HG03571 (cell line): ENCODE measurements at regions not wholly inside any gene's neighbourhood (a gene's known extent, or its start where the extent isn't known, plus 50 kb on each side); places are given as distances from the start of the nearest gene placed in this dataset.
"Not testable (repeated sequence)": the region's sequence is repeated elsewhere in the genome, so short reads cannot be mapped to it uniquely, and the experiment has no call there.

ENCODE experiments used
- ATAC-seq: cut with Tn5 transposase; IDR thresholded peaks from one replicate; pipeline ENCODE4 v1.9.1; 2021; ENCODE audit not compliant: unreplicated experiment

GRCh38 chr6:105677671-105678475, 275.0 kb upstream of the PREP start:
- ATAC-seq = no peak

DNA sequence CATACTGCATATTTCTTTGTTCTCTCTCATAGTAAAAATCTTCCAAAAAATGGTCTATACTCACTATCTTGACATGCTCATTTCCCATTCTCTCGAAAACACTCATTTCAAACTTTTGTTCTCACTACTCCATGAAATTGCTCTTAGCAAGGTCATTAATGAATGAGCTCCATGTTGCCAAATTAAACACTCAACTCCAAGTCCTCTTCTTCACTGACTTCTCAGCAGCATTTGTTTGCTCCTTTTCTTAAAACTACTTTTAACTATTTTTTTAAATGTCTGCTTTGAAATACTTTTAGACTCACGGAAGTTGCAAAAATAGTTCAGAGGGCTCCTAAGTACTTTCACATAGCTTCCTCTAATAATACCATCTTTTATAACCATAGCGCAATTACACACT, 274.0 kb upstream of the PREP start:
- no peak for ATAC-seq

GRCh38 chr6:105675715-105676397, 273.0 kb upstream of the PREP start:
- no peak for ATAC-seq

DNA sequence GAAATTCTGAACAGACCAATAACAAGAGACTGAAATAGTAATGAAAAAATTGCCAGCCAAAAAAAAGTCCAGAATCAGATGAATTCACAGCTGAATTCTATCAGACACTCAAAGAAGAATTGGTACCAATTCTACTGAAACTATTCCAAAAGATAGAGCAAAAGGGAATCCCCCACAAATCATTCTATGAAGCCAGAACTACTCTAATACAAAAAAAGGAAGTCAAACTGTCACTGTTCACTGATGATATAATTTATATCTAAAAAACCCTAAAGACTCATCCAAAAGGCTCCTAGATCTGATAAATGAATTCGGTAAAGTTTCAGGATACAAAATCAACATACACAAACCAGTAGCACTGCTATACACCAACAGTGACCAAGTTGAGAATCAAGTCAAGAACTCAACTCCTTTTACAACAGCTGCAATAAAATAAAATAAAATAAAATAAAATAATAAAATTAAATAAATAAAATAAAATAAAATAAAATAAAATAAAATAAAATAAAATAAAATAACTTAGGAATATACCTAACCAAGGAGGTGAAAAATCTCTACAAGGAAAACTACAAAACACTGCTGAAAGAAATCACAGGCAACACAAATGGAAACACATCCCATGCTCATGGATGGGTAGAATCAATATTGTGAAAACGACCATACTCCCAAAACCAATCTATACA, 270.1 kb upstream of the PREP start:
- not testable (repeated sequence) for ATAC-seq

DNA sequence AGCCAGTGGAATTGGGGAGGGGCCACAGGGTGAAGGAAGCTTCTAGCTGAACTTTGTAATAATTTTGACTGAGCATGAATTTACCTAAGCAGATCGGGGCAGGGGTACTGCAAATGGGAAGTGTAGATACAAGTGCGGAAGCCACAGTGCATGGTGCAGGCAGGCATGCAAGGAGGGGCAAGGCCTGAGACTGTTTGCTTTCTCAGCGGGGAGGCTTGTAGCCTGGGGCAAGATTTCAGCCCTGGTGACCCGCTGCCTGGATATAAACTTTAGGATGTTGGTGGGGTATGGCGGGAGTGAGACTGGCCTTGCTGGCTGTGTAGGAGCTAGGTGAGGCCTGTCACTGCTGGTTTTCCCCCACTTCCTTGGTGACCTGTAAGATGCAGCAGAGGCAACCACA, 266.4 kb upstream of the PREP start:
- ATAC-seq = no peak

DNA sequence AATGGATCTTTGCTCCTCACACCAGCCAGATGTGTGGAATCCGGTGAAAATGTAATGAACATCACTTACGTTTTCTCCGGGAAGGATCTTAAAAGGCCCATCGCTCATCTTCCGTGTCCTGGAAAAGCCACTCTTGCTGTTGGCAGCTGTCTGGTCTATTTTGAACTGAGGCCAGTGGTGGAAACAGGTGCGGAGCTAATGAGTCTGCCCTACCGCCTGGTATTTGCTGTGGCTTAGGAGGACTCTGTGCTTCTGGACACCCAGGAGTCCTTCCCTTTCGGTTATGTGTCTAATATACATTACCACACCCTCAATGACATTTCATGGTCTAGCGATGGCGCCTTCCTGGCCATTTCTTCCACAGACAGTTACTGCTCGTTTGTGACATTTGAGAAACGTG, 264.2 kb upstream of the PREP start:
- ATAC-seq = no peak

GRCh38 chr6:105664931-105665330, 262.0 kb upstream of the PREP start:
- no peak for ATAC-seq

DNA sequence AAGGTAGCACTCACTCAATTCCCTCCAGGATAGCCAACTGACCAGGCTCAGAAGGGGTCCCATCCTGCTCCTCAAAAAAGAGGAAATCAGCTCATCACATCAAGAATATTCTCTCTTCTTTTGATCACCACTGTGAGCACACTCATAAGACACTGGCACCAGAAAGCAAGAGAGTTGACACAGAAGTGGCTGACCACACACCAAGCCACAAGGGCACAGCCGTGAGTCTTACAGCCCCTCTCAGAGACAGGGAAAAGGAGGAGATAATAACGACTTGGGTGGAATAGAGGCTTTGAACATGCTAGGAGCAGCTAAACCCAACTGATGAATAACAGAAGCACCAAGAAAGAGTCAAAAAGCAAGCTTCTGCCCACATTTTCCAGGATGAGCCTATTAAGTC, 249.1 kb upstream of the PREP start:
- no peak for ATAC-seq

DNA sequence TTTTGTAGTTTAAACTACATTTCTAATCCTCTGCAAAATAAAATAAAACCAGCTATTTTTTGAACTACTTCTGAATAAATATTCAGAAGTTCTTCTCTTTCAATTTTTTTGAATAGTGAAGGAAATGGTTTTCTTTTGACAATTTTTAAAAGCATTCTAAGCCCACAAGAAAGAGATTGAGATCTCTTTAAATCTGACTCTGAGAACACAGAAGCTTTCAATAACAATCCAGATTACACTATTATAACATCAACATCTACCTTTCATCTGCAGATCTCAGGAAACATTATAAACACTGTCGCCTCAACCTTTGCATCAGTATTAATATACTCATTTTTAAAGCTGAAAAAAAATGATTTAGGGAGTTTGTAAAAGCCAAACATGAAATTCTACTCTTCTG, 247.5 kb upstream of the PREP start:
- ATAC-seq = no peak

DNA sequence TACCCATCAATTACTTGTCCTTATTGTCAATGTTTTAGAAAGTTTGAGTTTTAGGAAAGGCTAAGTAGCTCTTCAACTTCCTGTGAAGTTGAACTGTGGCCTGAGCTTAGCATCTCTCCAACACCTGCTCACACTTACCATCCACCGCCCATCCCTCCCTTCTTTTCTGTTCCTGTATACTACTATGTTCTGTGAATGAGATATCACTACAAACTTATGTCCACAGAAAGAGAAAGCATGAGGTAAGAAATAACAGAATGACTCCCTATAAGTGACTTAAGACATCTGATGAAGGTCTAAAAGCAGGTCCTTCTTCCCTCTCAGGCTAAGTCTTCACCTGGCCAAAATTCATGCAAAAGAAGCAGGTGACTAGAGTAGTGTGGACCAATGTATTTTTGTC, 246.3 kb upstream of the PREP start:
- ATAC-seq = no peak

DNA sequence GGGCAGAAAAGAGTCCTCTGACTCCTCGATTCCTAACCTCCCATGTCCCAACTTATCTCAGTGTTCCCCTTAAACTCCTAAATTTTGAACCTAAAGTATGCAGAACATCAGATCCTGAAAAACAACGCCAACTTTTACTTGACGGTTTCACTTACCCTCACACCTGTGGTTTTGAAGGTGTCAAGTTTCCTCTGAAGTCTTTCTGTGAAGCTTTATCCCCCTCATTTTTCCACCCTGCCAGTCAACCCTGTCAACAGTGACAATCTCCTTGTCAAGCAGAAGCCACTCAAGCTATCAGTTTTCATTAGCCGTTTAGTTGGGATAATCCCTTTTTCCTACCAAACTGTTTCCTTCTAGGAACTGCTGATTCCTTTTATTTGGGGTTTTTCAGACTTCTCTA, 245.4 kb upstream of the PREP start:
- ATAC-seq = no peak

DNA sequence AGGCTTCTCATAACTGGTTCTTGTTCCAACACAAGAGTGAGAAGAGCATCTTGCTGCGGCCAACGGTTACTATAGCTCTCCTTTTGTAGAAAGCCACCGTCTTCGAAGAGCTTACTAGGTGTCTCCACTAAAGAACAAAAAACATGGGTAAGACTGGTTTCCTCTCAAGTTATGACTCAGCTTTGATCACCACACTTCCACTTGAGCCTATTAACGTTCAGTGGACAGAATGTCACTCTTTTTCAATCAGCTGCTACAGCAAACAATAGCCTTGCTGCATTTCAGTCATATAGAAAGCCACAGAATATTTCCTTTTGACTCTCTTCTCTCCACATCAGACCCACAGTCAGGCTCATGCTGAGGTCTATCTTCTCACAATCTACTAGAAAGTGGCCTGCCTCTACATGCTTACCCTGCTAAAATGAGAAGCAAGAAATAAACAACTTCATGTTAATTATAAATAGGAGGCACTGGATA, 243.5 kb upstream of the PREP start:
- peak; percentile 93 for ATAC-seq

GRCh38 chr6:105645958-105646357, 243.1 kb upstream of the PREP start:
- no peak for ATAC-seq

DNA sequence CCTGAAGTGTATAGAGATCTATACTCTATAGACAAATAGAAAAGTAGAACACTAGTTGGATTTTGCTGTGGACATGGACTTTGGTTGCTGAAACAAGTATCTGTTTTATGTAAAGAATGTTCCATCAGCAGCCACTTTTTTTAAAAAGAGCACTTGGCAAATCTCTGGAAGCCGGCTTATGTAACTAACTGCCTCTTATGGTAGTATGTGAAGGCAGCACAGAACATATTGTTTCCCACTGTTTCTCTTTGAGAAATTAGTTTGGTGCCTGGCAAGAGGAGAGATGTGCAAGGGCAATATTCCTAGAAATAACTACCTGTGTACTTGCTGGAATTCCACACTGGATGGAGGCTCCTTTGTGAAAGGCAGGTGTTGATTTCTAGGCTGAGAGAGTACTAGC, 242.3 kb upstream of the PREP start:
- no peak for ATAC-seq

- ATAC-seq = no peak
These were observed 241.8 kb upstream of the PREP start for GRCh38 chr6:105644691-105645090.

GRCh38 chr6:105644073-105644489, 241.2 kb upstream of the PREP start:
- ATAC-seq = no peak

GRCh38 chr6:105642708-105643107, 239.8 kb upstream of the PREP start:
- ATAC-seq = no peak

- ATAC-seq = no peak
These were observed 238.6 kb upstream of the PREP start for GRCh38 chr6:105641504-105641903.

- no peak for ATAC-seq
These were observed 236.2 kb upstream of the PREP start for GRCh38 chr6:105639124-105639523.

- ATAC-seq = no peak
These were observed 230.9 kb upstream of the PREP start for GRCh38 chr6:105633814-105634213.

GRCh38 chr6:105628156-105628860, 225.4 kb upstream of the PREP start:
- ATAC-seq = no peak
